Neural cell (in vitro differentiated cells): ENCODE measurements at regions not wholly inside any gene's neighbourhood (a gene's known extent, or its start where the extent isn't known, plus 50 kb on each side); places are given as distances from the start of the nearest gene placed in this dataset.

Experiments used
- H2AFZ ChIP-seq: fragments of 200-600, 300-800 bp; sonication (generic), shearing (Covaris generic); 2 replicates; pipeline ENCODE4 v1.6.0; 2014; ENCODE audit warnings: low read depth, mild to moderate bottlenecking, antibody characterized with exemption, low read length, moderate library complexity
- H3F3A ChIP-seq: fragments of 200-600 bp; shearing (Covaris generic); 2 replicates; pipeline ENCODE4 v1.6.1; 2016; ENCODE audit warnings: mild to moderate bottlenecking, moderate library complexity, mixed read lengths, antibody characterized with exemption, low read length; ENCODE audit not compliant: insufficient read depth, poor library complexity, severe bottlenecking
- H3K27ac ChIP-seq: fragments of 200-600, 300-800 bp; sonication (generic), shearing (Covaris generic); 2 replicates; pipeline ENCODE4 v1.5.1; 2014; ENCODE audit warnings: mild to moderate bottlenecking, low read length, moderate library complexity
- H3K27me3 ChIP-seq: fragments of 300-800, 200-600 bp; sonication (generic), shearing (Covaris generic); 2 replicates; pipeline ENCODE4 v1.6.0; 2014; ENCODE audit warnings: mild to moderate bottlenecking, low read depth, low read length, moderate library complexity; ENCODE audit not compliant: insufficient read depth
- H3K36me3 ChIP-seq: fragments of 300-800, 200-600 bp; sonication (generic), shearing (Covaris generic); 2 replicates; pipeline ENCODE4 v1.5.1; 2014; ENCODE audit warnings: mild to moderate bottlenecking, antibody characterized with exemption, low read length, moderate library complexity; ENCODE audit not compliant: insufficient read depth
- H3K4me2 ChIP-seq: fragments of 300-800, 200-600 bp; sonication (generic), shearing (Covaris generic); 2 replicates; pipeline ENCODE4 v1.6.0; 2014; ENCODE audit warnings: mild to moderate bottlenecking, low read length
- H3K4me3 ChIP-seq: fragments of 300-800, 200-600 bp; sonication (generic), shearing (Covaris generic); 2 replicates; pipeline ENCODE4 v1.5.1; 2014; ENCODE audit warnings: mild to moderate bottlenecking, low read length, moderate library complexity
- H3K79me2 ChIP-seq: fragments of 200-600 bp; shearing (Covaris generic); replicated peaks from 2 replicates; pipeline ENCODE4 v1.6.0; 2014; ENCODE audit warnings: mild to moderate bottlenecking, low read length, moderate library complexity; ENCODE audit not compliant: insufficient read depth
- H3K9ac ChIP-seq: fragments of 300-800, 200-600 bp; sonication (generic), shearing (Covaris generic); 2 replicates; pipeline ENCODE4 v1.6.1; 2016; ENCODE audit warnings: mild to moderate bottlenecking, low read length, mixed read lengths
- H3K9me2 ChIP-seq: fragments of 200-600 bp; shearing (Covaris generic); 2 replicates; pipeline ENCODE4 v1.6.1; 2016; ENCODE audit warnings: mild to moderate bottlenecking, low read length, mixed read lengths; ENCODE audit not compliant: insufficient read depth
- H3K9me3 ChIP-seq: fragments of 200-600, 300-800 bp; sonication (generic), shearing (Covaris generic); 2 replicates; pipeline ENCODE4 v1.6.1; 2016; ENCODE audit warnings: mild to moderate bottlenecking, mixed run types, low read length, moderate library complexity, mixed read lengths
- H4K20me1 ChIP-seq: fragments of 200-600 bp; shearing (Covaris generic); 2 replicates; pipeline ENCODE4 v1.6.1; 2016; ENCODE audit warnings: mild to moderate bottlenecking, mixed run types; ENCODE audit not compliant: insufficient read depth
- CTCF ChIP-seq: fragments of 450-650 bp; IDR thresholded peaks from 2 replicates; pipeline ENCODE4 v1.5.1; 2014; ENCODE audit warnings: antibody characterized with exemption, mild to moderate bottlenecking, moderate library complexity; ENCODE audit not compliant: poor library complexity, severe bottlenecking
- EP300 ChIP-seq: fragments of 450-650 bp; conservative IDR thresholded peaks from 2 replicates; pipeline ENCODE4 v1.6.1; 2014; ENCODE audit warnings: antibody characterized with exemption, mild to moderate bottlenecking, moderate library complexity; ENCODE audit not compliant: poor library complexity, severe bottlenecking
- EZH2 ChIP-seq: fragments of 200-600, 300-800 bp; shearing (Covaris generic), sonication (generic); IDR thresholded peaks from 2 replicates; pipeline ENCODE4 v1.6.1; 2014; ENCODE audit warnings: antibody characterized with exemption, low read length, borderline replicate concordance, mild to moderate bottlenecking; ENCODE audit not compliant: insufficient read depth, poor library complexity, severe bottlenecking
- MXI1 ChIP-seq: fragments of 450-650 bp; conservative IDR thresholded peaks from 2 replicates; pipeline ENCODE4 v1.6.1; 2014; ENCODE audit warnings: antibody characterized with exemption, mild to moderate bottlenecking; ENCODE audit not compliant: poor library complexity, severe bottlenecking
- POLR2AphosphoS5 ChIP-seq: IDR thresholded peaks from 2 replicates; pipeline ENCODE4 v1.6.1; 2012
- RAD21 ChIP-seq: fragments of 450-650 bp; conservative IDR thresholded peaks from 2 replicates; pipeline ENCODE4 v1.6.1; 2014; ENCODE audit warnings: antibody characterized with exemption, mild to moderate bottlenecking, moderate library complexity
- REST ChIP-seq: IDR thresholded peaks from 2 replicates; pipeline ENCODE4 v1.6.1; 2012; ENCODE audit warnings: borderline replicate concordance
- SMC3 ChIP-seq: fragments of 450-650 bp; conservative IDR thresholded peaks from 2 replicates; pipeline ENCODE4 v1.6.1; 2014; ENCODE audit warnings: antibody characterized with exemption, mild to moderate bottlenecking, moderate library complexity; ENCODE audit not compliant: poor library complexity
- TAF1 ChIP-seq: IDR thresholded peaks from 2 replicates; pipeline ENCODE4 v1.6.1; 2012; ENCODE audit warnings: low read depth

GRCh38 chr6:145069966-145070365, 665.4 kb downstream of the EPM2A start:
- Histone ChIP-seq H3K4me2 (no peak overlapping the region), H3K9me2 (no peaks in the 10 kb centered on the region), H3F3A (no peaks in the 10 kb centered on the region), H3K9ac (no peak overlapping the region), H2AFZ (no peak overlapping the region), H3K79me2 (no peaks in the 10 kb centered on the region), H3K36me3 (no peaks in the 10 kb centered on the region), H4K20me1 (no peaks in the 10 kb centered on the region), H3K27ac (no peak overlapping the region), H3K4me3 (no peak overlapping the region), H3K27me3 (no peaks in the 10 kb centered on the region), H3K9me3 (no peaks in the 10 kb centered on the region)
- no peak for TF ChIP-seq RAD21
- no peak for TF ChIP-seq TAF1
- TF ChIP-seq SMC3 = no peak
- TF ChIP-seq POLR2AphosphoS5 = no peak
- no peak for TF ChIP-seq EP300
- TF ChIP-seq EZH2 = no peak
- no peak for TF ChIP-seq CTCF
- TF ChIP-seq MXI1 = no peak
- TF ChIP-seq REST = no peak

- H3K36me3 ChIP-seq = no peaks in the 10 kb centered on the region
- TF ChIP-seq EP300 (no peak), RAD21 (no peak), CTCF (no peak), TAF1 (no peak), EZH2 (no peak), MXI1 (no peak), REST (no peak), POLR2AphosphoS5 (no peak)
- H3K79me2 ChIP-seq = no peaks in the 10 kb centered on the region
- no peak overlapping the region for H3K4me3 ChIP-seq
- no peak overlapping the region for H3K4me2 ChIP-seq
- no peaks in the 10 kb centered on the region for H3K27me3 ChIP-seq
- no peaks in the 10 kb centered on the region for H4K20me1 ChIP-seq
- no peak overlapping the region for H2AFZ ChIP-seq
- no peaks in the 10 kb centered on the region for H3K9me3 ChIP-seq
- no peaks in the 10 kb centered on the region for H3K9me2 ChIP-seq
- no peak overlapping the region for H3K9ac ChIP-seq
- no peaks in the 10 kb centered on the region for H3F3A ChIP-seq
- H3K27ac ChIP-seq = no peak overlapping the region
Observed at GRCh38 chr6:145070791-145071190, 664.5 kb downstream of the EPM2A start.
